ENCODE measurements at regions not wholly inside any gene's neighbourhood (a gene's known extent, or its start where the extent isn't known, plus 50 kb on each side); places are given as distances from the start of the nearest gene placed in this dataset.

- no peak for DNase-seq (ENCODE audit: low read depth)
Observed at GRCh38 chr18:75912829-75913228, 485.3 kb upstream of the SMIM21 start.

GRCh38 chr18:75904416-75904815 is 476.9 kb upstream of the SMIM21 start:
- no peak for DNase-seq (ENCODE audit: low read depth)

DNA sequence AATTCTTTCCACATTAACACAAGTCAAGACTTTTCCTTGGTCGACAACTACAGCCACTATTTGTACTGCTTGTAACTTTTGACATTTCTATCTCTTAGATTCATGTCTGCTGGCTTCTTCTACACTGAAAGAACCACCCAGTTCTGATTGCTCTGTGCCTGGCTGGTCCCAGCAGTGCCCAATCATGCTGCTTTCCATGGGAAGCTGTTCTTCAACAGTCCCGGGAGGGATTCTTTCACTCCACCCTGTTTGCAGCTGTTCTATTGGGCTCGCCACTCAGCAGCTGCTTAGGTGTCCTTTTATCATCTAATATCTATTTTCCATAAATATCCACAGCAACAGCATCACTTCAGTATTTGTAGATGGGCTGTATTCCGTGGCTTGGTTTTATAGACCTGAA is 471.1 kb upstream of the SMIM21 start:
- DNase-seq (ENCODE audit: low read depth), result no peak

GRCh38 chr18:75897386-75897785 is 469.9 kb upstream of the SMIM21 start:
- DNase-seq (ENCODE audit: low read depth), result no peak

- no peak for DNase-seq (ENCODE audit: low read depth)
Observed at GRCh38 chr18:75896865-75897264, 469.4 kb upstream of the SMIM21 start.

DNA sequence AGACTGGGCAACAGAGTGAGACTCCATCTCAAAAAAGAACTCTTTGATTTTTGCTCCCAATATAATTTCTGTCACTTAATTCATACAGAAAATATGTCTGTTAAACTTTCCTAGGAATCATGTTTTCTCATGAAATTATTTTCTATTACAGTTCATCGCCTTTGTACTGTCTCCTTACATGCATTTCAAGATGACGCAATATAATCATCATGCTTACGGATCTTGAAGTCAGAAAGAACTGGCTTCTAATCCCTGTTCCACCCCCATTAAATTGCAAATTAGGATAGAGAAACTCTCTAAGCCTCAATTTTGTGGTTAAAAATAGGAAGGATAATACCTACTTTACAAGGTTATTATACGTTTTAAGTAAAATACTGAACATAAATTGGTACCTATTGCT is 467.6 kb upstream of the SMIM21 start:
- DNase-seq (ENCODE audit: low read depth), result no peak

DNA sequence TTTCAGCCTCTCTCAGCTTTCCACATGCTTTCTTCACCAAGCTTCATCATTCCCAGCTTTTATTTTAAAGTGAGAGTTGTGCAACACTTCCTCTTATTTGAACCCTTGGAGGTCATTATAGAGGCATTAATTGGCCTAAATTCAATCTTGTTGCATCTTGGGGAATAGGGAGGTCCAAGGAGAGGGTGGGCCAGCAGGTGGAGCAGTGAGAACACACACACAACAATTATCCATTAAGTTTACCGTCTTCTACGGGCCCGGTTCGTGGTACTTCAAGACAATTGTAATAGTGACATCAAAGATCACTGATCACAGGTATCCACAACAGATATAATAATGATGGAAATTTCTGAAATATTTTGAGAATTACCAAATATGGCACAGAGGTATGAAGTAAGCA is 457.2 kb upstream of the SMIM21 start:
- no peak for DNase-seq (ENCODE audit: low read depth)

- DNase-seq (ENCODE audit: low read depth), result no peak
Observed at GRCh38 chr18:75880925-75881504, 453.5 kb upstream of the SMIM21 start.

- no peak for DNase-seq (ENCODE audit: low read depth)
Observed at GRCh38 chr18:75880266-75880665, 452.8 kb upstream of the SMIM21 start.

DNA sequence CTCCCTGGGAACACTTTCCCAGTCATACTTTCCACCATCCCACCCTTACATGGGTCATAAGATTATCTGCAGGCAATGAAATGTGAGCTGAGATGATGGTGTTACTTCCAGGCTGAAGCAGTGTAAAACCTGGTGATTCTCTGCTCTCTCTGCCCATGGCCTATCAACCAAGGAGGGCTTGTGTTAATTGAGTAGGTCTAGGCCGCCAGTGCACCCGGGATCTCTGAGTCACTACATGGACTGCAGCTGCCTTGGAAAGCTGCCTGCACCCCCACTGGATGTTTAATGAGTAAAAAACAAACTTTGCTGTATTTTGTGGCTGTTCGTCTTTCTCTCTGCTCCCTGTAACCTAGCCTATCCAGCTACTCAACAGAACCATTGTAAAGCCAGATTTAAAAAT is 451.7 kb upstream of the SMIM21 start:
- no peak for DNase-seq (ENCODE audit: low read depth)

DNA sequence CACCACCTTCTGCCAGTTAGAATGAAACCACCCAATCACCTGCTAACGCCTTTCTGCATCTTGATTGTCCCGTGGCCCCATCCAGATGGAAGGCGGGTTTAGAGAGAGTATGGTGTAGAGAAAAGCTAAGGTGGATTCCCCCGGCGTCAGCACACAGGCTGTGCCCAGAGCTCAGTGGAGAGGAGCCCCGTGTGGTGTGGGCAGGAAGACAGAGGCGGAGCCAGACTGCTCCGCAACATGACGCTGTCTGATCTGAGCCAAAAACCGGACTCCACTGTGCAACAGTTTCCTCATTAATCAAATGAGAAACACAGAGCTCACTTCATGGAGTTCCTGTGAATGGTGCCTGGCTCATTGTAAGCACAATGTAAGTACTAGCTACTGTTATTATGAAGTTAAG is 448.1 kb upstream of the SMIM21 start:
- no peak for DNase-seq (ENCODE audit: low read depth)

DNA sequence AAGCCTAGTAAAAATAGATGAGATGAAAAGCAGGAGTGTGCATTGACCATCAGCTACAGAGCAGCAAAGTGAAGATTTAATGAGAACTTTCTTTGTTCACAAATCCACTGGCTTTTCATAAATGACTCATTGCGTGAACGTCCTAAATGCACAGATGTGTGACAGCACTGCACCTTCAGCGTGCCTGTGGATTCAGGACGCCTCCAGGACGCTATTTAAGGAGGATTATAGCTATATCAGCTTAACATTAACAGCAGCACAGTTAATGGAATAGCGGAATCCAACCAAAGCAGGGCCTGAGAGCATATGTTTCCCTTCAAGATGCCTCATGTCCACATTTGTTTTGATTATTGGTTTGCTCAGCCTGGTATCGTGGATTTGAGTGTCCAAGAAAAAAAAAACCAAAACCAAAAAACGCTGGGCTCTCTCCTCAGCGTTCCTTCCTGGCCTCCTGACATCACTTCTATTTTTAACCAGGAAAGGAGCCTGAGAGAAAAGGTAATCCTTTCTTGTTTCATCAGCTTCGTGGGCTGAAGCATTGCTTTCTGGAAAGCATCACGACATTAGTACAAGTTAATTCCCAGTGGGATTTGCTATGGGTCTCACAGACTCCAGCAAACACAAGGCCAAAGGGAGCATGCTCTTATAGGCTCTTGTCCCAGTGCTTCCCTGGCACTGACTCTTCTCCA is 447.0 kb upstream of the SMIM21 start:
- DNase-seq (ENCODE audit: low read depth), result no peak

GRCh38 chr18:75871596-75871995 is 444.1 kb upstream of the SMIM21 start:
- no peak for DNase-seq (ENCODE audit: low read depth)

GRCh38 chr18:75869162-75869561 is 441.7 kb upstream of the SMIM21 start:
- DNase-seq (ENCODE audit: low read depth), result no peak

DNA sequence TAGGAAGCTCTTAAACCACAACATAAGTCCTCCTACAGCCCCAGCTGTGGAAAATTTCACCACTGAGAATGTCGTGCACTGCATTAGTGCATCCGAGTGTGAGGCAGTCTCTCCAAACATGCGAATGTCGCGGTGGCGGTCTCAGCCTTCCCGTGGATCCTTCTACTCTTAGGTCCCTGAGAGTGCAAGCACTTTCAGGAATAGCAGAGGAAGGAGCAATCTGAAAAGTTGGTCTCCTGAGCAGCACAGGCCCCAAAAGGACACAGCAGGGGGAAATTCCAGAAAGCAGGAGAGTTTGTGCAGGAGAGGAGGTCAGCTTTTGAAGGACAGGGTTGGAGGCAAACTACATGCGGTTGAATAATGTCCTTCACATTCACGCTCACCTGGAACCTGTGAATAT is 440.5 kb upstream of the SMIM21 start:
- DNase-seq (ENCODE audit: low read depth), result no peak

DNA sequence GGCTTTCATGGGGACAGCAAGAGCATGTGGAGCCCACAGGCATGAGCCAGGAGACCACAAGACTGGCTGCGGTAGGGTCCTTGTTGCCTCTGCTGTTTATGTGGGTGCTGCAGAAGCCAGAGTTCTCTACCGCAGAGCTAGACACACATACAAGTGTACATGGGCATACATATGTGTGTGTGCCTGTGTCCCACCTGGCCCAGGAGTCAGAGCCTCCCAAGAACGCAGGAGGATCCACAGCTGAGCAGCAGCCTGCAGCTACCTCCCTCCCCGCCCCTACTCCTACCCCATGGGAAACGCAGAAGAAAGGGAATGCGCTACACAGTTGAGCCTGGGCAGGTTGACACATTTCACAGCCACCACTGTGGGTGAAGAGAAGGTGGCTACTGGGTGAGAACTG is 438.1 kb upstream of the SMIM21 start:
- no peak for DNase-seq (ENCODE audit: low read depth)

DNA sequence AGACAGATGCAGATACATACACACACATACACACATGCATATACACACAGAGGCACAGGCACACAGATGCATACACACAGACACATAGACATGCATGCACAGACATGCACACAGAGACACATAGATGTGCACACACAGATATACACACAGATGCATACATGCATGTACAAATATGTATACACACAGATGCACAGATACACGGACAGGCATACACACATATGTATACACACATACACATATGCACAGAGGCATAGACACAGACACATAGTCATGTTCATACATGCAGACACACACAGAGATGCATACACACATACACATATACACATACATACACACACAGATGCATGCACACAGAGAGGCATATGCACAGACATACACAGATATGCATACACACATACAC is 437.3 kb upstream of the SMIM21 start:
- no peak for DNase-seq (ENCODE audit: low read depth)

GRCh38 chr18:75863696-75864095 is 436.2 kb upstream of the SMIM21 start:
- no peak for DNase-seq (ENCODE audit: low read depth)

- no peak for DNase-seq (ENCODE audit: low read depth)
Observed at GRCh38 chr18:75862458-75862857, 435.0 kb upstream of the SMIM21 start.

DNA sequence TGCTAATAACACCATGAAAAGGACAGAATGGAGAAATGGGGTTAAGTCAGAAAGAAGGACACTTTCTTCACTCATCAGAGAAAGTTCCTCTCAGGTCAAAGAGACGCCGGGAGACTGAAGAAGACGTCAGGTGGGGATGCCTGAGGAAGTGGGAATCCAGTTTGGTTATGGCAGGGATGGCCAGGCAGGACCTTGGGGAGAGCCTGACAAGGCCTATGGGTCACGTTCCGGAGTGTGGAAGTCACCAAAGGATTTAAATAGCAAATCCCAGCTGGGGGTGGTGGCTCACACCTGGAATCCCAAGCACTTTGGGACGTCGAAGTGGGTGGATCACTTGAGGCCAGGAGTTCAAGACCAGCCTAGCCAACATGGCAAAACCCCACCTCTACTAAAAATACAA is 432.7 kb upstream of the SMIM21 start:
- no peak for DNase-seq (ENCODE audit: low read depth)

- DNase-seq (ENCODE audit: low read depth), result no peak
Observed at GRCh38 chr18:75859533-75859932, 432.0 kb upstream of the SMIM21 start.

DNA sequence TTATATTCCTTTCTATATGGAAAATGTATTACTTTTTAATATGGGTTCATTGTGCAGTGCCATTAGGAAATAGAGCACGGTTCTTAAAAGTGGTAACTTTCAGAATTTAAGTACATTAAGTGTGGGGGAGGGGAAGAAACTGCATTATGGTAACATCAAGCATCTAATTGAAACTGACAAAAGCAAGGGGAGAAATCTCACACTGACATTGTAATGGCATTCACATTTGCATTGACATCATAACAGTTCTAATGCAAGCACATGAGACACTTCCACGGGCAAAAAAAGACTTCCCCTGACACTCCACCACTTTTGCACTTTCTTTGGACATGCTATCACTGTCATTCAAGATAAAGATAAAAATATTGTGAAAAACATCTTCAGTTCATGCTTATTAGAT is 431.3 kb upstream of the SMIM21 start:
- DNase-seq (ENCODE audit: low read depth), result no peak

DNA sequence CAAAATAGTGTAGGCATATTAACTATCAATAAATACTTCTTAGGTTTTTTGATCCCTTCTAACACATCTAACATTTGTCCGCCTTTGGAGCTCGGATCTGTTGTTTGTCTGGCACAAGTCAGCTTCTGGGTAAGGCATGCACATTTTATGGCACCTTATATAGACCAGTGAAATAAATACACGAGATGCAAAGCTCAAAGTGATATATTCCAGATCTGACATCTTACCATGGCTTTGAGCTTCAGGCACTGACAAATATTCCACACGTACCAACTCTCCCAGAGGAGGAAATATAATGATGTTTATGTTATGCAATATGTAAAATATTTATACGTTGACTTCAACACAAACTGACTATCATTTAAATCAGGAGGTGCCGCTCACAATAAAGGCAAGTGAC is 430.1 kb upstream of the SMIM21 start:
- no peak for DNase-seq (ENCODE audit: low read depth)

GRCh38 chr18:75854808-75855207 is 427.3 kb upstream of the SMIM21 start:
- DNase-seq (ENCODE audit: low read depth), result no peak

Measured in fibroblast of the conjunctiva (primary cell).